ENCODE measurements at regions not wholly inside any gene's neighbourhood (a gene's known extent, or its start where the extent isn't known, plus 50 kb on each side); places are given as distances from the start of the nearest gene placed in this dataset.
A peak's percentile ranks its signal among the peaks of the same experiment; 100 is the strongest.
"Not testable (repeated sequence)": the region's sequence is repeated elsewhere in the genome, so short reads cannot be mapped to it uniquely, and the experiment has no call there.

GRCh38 chr2:111373060-111373459 is 252.3 kb downstream of the BCL2L11 start:
- DNase-seq = not testable (repeated sequence)

- DNase-seq = not testable (repeated sequence)
Measured at GRCh38 chr2:111373989-111374388, 253.3 kb downstream of the BCL2L11 start.

- DNase-seq = not testable (repeated sequence)
Measured at GRCh38 chr2:111374734-111375133, 254.0 kb downstream of the BCL2L11 start.

GRCh38 chr2:111375320-111375883 is 254.7 kb downstream of the BCL2L11 start:
- DNase-seq = not testable (repeated sequence)

GRCh38 chr2:111376272-111376970 is 255.7 kb downstream of the BCL2L11 start:
- DNase-seq = not testable (repeated sequence)

- DNase-seq = not testable (repeated sequence)
Measured at GRCh38 chr2:111376971-111377352, 256.2 kb downstream of the BCL2L11 start.

- not testable (repeated sequence) for DNase-seq
Measured at GRCh38 chr2:111377386-111377959, 256.8 kb downstream of the BCL2L11 start.

GRCh38 chr2:111378348-111378747 is 257.6 kb downstream of the BCL2L11 start:
- DNase-seq = not testable (repeated sequence)

- peak; percentile 26 for DNase-seq
Measured at GRCh38 chr2:111380733-111381439, 260.2 kb downstream of the BCL2L11 start.

GRCh38 chr2:111381530-111382306 is 261.0 kb downstream of the BCL2L11 start:
- not testable (repeated sequence) for DNase-seq

GRCh38 chr2:111382507-111382906 is 261.8 kb downstream of the BCL2L11 start:
- DNase-seq = not testable (repeated sequence)

- DNase-seq = not testable (repeated sequence)
Measured at GRCh38 chr2:111383311-111383710, 262.6 kb downstream of the BCL2L11 start.

- not testable (repeated sequence) for DNase-seq
Measured at GRCh38 chr2:111385226-111385957, 264.7 kb downstream of the BCL2L11 start.

GRCh38 chr2:111390605-111391004 is 269.9 kb downstream of the BCL2L11 start:
- not testable (repeated sequence) for DNase-seq

GRCh38 chr2:111395350-111396128 is 274.8 kb downstream of the BCL2L11 start:
- DNase-seq = peak; percentile 44

- not testable (repeated sequence) for DNase-seq
Measured at GRCh38 chr2:111400598-111401253, 280.0 kb downstream of the BCL2L11 start.

- DNase-seq = not testable (repeated sequence)
Measured at GRCh38 chr2:111401270-111402140, 280.8 kb downstream of the BCL2L11 start.

GRCh38 chr2:111402450-111402849 is 281.7 kb downstream of the BCL2L11 start:
- DNase-seq = not testable (repeated sequence)

- not testable (repeated sequence) for DNase-seq
Measured at GRCh38 chr2:111403287-111403686, 282.6 kb downstream of the BCL2L11 start.

All from stimulated activated CD4-positive, alpha-beta T cell treated with anti-CD3 and anti-CD28 coated beads, Interleukin-12 subunit alpha, Interleukin-12 subunit beta, amount 100 ng/mL, for 4 hours (primary cell).